GM10847 (cell line): ENCODE measurements at regions not wholly inside any gene's neighbourhood (a gene's known extent, or its start where the extent isn't known, plus 50 kb on each side); places are given as distances from the start of the nearest gene placed in this dataset.
A peak's percentile ranks its signal among the peaks of the same experiment; 100 is the strongest.

Experiments
- POLR2A ChIP-seq: IDR thresholded peaks from 2 replicates; pipeline ENCODE4 v1.6.1; 2011; ENCODE audit not compliant: insufficient read length; ENCODE audit errors: extremely low read depth

GRCh38 chr17:418421-418751, 65.8 kb upstream of the RPH3AL start:
- no peak for TF ChIP-seq POLR2A

DNA sequence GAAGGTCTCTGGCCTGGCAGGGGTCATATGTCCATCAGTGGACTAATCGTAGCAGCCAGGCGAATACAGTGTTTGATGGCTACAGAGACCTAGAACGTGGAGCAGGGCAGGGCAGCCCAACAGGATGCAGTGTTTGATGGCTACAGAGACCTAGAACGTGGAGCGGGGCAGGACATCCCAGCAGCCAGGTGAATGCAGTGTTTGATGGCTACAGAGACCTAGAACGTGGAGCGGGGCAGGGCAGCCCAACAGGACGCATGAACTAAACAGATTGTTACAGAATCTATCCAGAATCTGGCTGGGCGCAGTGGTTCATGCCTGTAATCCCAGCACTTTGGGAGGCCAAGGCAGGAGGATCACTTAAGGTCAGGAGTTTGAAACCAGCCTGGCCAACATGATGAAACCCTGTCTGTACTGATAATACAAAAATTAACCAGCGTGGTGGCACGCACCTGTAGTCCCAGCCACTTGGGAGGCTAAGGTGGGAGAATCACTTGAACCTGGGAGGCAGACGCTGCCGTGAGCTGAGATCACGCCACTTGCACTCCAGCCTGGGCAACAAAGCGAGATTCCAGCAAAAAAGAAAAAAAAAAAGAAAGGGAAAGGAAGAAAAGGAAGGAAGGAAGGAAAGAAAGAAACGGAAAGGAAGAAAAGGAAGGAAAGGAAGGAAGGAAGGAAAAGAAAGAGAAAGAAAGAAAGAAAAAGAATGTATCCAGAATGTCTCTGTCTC, 65.2 kb upstream of the RPH3AL start:
- no peak for TF ChIP-seq POLR2A

GRCh38 chr17:416293-417206, 63.9 kb upstream of the RPH3AL start:
- peak; percentile 37 for TF ChIP-seq POLR2A

GRCh38 chr17:413706-414380, 61.2 kb upstream of the RPH3AL start:
- no peak for TF ChIP-seq POLR2A

DNA sequence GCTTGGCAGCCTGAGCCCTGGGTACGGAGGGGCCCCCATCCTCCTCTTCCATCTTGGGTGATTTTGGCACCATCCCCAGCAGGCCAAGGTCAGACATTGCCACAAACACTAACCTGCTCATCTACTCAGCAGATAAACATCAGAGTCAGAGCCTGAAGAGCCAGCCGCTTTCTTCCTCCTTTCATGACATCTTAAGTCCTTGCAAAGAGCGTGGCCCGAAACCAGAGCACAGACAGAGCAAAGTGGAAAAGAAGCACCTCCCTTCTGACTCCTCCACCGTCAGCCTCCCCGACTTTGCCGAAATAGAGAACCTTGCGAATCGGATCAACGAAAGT, 60.4 kb upstream of the RPH3AL start:
- no peak for TF ChIP-seq POLR2A

GRCh38 chr17:412211-413015, 59.8 kb upstream of the RPH3AL start:
- no peak for TF ChIP-seq POLR2A

GRCh38 chr17:411421-412120, 59.0 kb upstream of the RPH3AL start:
- TF ChIP-seq POLR2A = no peak

DNA sequence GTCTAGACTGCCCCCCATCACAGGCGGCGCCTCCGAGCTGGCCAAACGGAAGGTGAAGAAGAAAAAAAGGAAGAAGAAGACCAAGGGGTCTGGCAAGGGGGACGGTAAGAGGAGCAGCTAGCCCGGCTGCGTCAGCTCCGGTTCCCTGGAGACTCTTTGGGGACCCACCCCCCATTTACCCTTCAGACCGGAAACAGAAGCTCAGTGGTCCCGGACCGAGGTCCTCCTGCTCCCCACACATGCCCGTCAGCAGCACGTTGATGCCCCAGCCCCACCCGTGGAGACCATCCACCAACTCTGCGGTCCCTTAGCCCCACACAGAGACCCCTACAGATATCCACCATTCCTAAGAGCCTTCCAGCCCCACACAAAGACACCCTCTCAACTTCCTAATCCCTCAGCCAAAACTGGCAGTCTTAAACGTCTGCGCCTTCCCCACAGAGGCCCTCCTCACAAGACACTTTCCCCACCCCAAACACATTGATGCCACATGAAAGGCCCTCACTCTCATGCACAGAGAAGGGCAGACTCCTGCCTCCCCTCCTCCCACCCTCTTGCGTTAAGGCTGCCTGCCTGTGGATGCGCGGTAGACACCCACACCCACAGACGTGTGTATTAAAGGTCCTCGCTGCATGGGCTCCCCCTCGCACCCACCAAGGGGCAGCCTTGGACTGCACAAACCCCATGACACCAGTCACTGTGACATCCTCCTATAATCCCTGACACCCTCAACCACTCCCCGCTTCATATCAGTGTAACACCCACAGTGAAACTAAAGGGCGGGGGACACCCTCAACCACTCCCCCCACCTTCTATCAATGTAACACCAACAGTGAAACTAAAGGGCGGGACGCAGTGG, 58.2 kb upstream of the RPH3AL start:
- no peak for TF ChIP-seq POLR2A

GRCh38 chr17:409848-410542, 57.4 kb upstream of the RPH3AL start:
- TF ChIP-seq POLR2A = peak; percentile 80

DNA sequence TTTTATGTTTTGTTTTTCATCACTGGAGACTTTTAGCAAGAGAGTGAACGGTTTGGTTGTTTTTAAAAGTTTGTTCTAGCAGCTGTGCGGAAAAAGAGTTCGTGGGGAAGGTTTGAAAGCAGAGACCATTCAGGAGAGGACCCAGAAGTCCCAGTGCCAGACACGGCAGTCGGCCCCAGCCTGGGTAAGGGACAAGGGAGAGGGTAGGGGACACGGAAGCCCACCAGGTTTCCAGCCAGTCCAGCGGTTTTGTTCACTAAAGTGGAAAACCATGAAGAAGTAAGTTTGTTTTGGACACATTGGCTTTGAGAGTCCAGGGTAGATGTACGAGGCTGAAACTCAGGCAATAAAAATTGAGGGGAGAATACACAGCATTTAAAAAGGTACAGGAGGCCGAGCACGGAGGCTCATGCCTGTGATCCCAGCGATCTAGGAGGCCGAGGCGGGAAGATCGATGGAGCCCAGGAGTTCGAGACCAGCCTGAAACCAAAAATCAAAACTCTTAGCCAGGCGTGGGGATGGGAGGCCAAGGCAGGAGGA, 56.8 kb upstream of the RPH3AL start:
- no peak for TF ChIP-seq POLR2A

DNA sequence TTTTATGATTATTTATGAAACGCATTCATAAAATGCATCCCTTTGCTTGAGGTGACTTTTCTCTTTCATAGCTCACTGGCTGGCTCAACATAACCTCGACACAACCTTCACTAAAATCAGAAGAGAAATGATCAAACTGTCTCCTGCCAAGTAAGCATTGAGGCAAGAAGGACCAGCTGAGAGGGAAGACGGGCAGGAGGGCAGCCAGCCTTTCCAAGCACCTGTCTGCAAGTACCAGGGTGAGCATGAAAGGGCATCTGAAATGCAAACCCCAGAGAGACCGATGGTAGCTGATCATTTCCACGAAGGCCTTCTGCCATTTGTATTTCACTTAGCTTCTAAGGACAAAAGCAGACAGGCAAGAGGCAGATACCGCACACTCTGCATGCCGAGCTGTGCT, 52.1 kb upstream of the RPH3AL start:
- no peak for TF ChIP-seq POLR2A
